OCI-M1 (cell line): ENCODE measurements at regions not wholly inside any gene's neighbourhood (a gene's known extent, or its start where the extent isn't known, plus 50 kb on each side); places are given as distances from the start of the nearest gene placed in this dataset.
A peak's percentile ranks its signal among the peaks of the same experiment; 100 is the strongest.
"Not testable (repeated sequence)": the region's sequence is repeated elsewhere in the genome, so short reads cannot be mapped to it uniquely, and the experiment has no call there.

ENCODE experiments used
- DNase-seq: peaks from one replicate; lab custom pipeline; 2025; lab: John Stamatoyannopoulos, UW

DNA sequence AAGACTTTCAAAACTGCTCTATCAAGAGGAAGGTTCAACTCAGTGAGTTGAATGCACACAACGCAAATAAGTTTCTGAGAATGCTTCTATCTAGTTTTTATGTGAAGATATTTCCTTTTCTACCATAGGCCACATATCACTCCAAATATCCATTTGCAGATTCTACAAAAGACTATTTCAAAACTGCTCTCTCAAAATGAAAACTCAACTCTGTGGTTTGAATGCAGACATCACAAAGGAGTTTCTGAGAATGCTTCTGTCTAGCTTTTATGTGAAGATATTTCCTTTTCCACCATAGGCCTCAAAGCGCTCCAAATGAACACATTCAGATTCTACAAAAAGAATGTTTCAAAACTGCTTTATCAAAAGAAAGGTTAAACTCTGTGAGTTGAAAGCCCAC lies 1093.1 kb upstream of the DEFB115 start:
- DNase-seq: not testable (repeated sequence)

DNA sequence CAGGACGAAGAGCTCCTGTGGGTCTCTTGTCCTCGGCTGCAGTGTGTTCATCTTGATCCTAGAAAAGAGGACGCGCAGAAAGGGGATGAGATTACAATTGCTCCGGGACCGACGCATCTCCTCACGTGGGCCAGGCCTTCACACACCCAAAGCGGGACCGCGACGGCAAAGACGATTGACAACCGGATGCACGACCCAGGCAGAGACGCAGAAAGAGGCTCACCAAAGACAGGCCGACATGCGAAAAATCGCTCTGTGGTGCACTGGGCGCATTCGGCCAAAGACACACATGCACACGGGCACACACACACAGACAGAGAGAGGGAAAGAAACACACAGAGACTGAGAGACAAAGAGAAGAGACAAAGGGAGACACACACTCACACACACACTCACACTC lies 1089.9 kb upstream of the DEFB115 start:
- DNase-seq: no peak

DNA sequence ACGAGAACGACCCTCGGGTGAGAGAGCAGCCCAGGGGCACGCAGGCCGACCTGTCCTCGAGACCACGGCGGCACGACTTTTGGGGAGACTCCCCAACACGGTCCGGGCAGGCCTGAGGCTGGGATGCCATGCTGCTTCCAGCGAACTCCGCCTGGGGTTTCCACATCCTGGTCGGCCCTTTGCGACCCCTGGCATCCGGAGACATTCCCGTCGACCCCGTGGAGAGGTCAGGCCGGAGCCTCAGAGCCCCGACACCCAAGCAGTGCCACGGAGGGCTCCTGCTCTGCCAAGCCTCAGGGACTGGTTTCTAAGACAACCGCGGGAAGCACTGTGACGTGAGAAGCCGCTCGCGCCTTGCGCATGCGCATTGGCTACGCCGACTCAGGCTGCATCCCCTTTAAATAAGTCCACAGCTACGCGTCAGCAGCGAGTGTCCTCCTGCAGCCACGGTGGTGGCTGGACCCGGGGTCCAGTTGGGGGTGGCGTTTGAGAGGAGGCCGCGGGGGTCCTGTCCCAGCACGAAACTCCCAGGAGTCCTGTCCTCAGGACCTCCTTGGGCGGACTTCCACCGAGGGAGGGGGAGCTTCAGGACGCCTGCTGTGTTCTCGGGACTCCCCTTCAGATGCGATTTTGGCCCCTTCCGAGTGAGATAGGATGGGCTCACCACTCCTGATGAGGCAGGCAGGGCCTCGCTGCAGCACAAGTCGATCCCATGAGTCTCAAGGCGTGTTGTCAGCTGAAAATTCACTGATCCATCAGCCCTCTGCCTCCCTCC lies 1089.3 kb upstream of the DEFB115 start:
- no peak for DNase-seq

DNA sequence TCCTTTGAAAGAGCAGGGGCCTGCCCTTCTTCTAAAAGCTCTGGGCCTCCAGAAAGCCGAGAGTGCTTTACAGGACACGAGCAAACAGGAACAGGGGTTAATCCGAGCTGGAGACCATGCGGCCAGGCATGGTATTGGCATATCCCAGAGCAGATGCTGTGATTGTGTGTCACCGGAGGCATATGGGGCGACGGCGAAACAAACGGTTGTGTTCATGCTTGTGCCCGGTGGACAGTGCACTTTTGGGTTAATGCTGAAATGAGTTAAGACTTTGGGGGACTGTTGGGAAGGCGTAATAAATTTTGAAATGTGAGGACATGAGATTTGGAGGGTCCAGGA lies 1088.7 kb upstream of the DEFB115 start:
- DNase-seq: no peak

DNA sequence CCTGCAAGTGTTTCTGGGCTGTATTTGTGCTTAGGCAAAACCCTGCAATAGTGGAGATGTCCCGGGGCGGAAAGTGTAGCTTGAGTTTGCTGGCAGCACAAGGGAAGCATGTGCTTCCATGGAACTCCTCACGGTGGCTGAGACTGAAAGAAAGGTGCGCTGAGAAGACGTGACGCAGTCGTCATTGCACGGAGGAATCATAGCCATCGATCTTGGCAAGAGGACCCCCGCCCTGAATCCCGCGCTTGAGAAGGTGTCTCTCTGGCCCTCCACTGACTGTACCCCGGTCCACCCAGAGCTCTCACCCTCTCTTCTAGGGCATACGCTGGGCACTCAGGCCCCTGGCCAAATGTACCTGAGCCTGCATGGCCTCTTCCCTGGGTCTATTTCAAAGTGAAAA lies 1081.8 kb upstream of the DEFB115 start:
- DNase-seq: no peak

DNA sequence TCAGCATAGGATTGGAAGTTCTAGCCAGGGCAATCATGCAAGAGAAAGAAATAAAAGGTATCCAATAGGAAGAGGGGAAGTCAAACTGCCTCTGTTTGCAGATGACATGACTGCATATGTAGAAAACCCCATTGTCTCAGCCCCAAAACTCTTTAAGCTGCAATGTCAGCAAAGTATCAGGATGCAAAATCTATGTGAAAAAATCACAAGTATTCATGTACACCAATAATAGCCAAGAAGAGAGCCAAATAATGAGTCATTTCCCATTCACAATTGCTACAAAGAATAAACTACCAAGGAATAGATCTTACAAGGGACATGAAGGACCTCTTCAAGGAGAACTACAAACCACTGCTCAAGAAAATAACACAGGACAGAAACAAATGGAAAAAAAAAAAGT lies 1074.3 kb upstream of the DEFB115 start:
- DNase-seq: not testable (repeated sequence)

DNA sequence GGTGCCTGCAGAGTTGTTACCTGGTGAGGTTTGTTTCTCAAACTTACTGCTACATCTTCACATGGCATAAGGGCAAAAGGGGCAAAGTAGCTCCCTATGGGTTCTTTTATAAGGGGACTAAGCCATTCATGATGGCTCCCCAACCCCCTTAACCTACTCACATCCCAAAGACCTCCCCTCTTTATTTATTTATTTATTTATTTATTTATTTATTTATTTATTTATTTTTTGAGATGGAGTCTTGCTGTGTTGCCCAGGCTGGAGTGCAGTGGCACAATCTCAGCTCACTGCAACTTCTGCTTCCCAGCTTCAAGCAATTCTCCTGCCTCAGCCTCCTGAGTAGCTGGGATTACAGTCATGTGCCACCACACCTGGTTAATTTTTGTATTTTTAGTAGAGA lies 1065.7 kb upstream of the DEFB115 start:
- DNase-seq: not testable (repeated sequence)

DNA sequence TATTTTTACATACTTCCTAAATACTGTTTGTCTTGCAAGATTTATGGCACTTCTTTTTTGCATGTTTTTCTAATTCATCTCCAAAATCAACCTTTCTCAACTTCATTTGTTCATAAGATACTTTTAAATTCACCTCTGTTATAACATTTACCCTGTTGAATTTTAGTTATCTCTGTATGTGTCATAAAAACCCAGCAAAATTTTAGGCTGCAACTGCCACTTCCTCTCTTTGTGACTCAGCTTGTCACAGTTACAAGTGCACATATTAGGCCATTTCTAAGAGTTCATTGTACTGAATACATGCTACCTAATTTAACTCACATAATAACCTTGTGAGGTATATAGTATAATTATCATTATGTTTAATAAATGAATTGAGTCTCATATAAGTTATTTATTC lies 1023.0 kb upstream of the DEFB115 start:
- DNase-seq: peak; percentile 72

DNA sequence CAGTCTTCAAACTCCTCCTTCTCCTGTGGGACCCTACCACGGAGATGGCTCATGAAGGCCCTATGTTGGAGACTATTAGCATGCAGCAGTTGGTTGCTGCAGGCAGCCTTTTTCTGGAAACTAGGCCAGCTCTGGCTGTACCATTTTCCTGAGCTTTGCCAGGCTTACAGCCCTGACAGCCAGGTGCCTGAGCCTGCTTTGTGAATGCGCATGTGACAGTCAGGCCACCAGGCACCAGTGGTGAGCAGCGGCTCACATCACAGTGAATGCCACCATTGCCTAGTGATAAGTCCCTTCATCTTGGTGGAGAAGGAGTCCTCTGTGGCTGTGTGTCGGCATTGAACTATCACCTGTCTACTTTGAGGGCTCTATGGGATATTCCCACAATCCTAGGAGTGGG lies 982.4 kb upstream of the DEFB115 start:
- DNase-seq: not testable (repeated sequence)

DNA sequence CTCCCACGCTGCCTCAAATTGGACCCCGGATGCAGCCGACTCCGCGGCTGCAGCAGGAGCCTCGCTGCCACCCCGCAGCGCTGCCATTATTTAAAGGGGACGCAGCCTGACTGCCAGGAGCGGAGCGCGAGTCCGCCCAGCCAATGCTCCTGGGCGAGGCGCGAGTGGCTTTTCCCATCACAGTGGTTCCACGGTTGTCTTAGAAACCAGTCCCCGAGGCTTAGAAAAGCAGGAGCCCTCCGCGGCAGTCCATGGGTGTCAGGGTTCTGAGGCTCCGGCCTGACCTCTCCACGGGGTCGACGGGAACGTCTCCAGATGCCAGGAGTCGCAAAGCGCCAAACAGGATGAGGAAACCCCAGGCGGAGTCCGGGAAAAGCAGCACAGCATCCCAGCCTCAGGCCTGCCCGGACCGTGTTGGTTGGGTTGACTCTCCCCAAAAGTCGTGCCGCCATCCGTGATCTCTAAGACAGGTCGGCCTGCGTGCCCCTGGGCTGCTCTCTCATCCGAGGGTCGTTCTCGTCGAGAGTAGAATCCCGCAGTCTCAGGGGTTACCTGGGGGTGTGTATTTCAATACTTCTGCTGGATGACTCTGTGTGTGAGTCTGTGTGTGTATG lies 975.8 kb upstream of the DEFB115 start:
- no peak for DNase-seq

DNA sequence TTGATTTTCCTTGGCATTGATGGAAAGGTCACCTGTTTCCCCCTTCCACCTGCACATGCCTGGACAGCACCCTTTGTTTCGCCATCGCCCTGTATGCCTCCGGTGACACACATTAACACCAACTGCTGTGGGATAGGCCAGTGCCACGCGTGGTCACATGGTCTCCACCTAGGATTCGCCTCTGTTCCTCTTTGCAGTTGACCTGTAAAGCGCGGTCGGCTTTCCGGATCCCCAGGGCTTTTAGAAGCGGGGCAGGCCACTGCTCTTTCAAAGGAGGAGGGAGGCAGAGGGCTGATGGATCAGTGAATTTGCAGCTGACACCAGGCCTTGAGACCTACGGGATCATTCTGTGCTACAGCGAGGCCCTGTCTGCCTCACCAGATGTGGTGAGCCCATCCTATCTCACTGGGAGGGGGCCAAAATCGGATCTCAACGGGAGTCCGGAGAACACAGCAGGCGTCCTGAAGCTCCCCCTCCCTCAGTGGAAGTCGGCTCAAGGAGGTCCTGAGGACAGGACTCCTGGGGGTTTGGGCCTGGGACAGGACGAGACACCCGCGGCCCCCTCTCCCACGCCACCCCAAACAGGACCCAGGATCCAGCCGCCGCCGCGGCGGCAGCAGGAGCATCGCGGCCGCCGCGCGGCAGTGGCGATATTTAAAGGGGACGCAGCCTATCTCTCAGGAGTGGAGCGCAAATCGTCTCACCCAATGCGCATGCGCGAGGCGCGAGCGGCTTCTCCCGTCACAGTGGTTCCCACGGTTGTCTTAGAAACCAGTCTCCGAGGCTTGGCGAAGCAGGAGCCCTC lies 973.8 kb upstream of the DEFB115 start:
- DNase-seq: not testable (repeated sequence)

DNA sequence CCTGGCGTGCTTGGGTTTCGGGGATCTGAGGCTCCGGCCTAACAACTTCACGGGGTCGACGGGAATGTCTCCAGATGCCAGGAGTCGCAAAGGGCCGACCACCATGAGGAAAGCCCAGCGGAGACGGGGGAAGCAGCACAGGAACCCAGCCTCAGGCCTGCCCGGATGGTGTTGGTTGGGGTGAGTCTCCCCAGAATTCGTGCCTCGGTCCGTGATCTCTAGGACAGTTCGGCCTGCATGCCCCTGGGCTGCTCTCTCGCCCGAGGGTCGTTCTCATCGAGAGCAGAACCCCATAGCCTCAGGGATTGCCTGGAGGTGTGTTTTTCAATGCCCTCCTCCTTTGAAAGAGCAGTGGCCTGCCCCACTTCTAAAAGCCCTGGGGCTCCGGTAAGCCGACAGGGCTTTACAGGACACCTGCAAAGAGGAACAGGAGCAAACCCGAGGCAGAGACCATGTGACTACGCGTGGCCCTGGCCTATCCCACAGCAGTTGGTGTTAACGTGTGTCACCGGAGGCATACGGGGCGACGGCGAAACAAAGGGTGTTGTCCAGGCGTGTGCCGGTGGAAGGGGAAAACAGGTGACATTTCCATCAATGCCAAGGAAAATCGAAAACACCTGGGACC lies 973.1 kb upstream of the DEFB115 start:
- DNase-seq: no peak

DNA sequence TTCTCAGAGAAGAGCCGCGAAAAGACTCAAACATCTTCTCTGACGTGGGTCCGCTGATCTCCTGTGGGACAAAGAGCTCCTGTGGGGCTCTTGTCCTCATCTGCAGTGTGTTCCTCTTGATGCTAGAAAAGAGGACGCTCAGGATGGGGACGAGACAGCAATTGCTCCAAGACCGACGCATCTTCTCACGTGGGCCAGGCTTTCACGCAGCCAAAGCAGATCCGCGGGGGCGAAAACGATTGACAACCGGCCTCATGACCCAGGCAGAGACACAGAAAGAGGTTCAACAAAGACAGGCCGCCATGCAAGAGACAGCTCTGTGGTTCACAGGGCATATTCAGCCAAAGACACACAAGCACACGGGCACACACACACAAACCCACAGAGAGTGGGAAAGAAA lies 971.8 kb upstream of the DEFB115 start:
- DNase-seq: no peak

DNA sequence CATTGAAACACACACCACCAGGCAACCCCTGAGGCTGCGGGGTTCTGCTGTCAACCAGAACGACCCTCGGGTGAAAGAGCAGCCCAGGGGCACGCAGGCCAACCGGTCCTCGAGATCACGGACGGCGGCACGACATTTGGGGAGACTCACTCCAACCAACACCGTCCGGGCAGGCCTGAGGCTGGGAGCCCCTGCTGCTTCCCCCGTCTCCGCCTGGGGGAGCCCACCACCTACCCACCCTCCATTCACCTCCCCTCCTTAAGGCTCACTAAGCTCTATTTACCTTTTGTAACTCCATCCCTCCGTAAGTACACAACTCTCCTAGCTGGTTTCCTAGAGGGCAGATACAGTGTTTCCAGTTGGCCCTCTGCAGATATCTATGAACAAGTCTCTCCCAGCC lies 971.3 kb upstream of the DEFB115 start:
- peak; percentile 4 for DNase-seq

DNA sequence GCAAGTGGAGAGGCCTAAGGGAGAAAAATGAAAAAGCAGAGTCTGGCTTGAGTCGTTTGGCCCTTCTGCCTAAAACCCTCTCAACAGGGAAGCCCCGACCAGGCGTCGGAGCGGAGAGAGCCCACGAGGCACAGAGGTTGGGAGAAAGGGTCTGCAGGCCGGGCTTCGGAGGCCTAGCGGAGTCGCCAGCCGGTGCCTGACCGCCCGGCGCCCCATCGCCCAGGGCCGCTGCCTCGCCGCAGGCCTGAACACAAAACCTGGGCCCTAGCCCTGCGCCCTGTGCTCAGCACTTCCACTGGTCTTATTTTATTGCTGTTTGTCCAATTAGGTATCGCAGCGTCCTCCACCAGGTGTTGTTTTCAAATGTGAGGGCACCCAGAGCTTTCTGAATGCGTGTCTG lies 970.0 kb upstream of the DEFB115 start:
- DNase-seq: not testable (repeated sequence)

DNA sequence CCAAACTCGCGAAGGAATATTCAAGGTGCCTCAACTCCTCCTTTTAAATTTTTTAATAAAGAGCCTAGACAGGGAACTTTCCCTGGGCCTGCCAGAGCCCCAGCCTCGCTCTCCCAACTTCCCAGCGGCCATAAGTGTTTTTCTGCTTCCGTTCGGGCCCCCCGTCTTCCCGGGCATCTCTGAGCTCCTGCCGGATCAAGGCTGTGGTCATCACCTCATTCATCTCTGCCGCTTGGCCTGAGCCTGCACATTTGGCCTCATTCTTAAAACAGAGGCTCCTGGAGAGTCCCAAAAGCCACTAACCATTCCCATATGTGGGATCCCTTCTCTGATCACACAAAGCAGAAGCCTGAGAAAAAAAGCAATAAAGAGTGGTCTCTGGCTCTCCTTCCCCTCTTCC lies 969.1 kb upstream of the DEFB115 start:
- no peak for DNase-seq

DNA sequence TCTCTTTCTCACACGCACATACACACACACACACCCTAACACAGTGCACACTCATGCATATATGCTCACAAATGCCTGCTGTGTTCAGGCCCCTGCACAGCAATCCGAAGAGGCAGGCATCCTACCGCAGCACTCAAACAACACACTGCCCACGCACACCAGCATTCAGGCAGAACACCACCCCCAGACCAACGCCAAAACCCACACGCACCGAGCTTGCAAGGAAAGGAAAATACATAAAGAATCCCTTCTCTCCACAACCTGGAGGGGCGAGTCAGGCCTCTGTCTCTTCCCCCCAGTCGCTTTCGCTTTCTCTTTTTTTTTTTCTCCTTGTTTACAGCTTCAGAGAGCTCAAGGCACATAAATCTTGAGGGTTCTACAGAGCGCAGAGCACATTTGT lies 968.4 kb upstream of the DEFB115 start:
- DNase-seq: peak; percentile 3

DNA sequence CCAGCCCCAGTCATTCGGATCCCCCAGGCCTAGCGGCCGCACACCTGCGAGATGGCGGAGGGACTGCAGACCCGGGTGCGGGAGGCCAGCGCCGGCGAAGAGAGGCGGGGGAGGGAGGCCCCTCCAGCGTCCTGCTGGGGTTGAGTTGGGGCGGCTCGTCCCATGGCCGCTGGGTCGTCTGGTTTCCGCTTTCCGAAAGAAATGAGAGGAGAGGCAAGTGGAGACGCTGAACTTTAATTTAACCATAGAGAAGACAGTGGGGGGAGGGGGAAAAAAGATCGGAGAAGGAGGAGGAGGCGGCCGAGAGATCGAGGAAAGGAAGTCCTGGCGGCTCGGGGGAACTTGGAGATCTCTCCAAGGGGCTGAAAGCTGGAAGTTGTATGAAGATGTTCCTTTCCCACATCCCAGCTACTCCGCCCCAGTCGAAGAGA lies 967.7 kb upstream of the DEFB115 start:
- DNase-seq: not testable (repeated sequence)

DNA sequence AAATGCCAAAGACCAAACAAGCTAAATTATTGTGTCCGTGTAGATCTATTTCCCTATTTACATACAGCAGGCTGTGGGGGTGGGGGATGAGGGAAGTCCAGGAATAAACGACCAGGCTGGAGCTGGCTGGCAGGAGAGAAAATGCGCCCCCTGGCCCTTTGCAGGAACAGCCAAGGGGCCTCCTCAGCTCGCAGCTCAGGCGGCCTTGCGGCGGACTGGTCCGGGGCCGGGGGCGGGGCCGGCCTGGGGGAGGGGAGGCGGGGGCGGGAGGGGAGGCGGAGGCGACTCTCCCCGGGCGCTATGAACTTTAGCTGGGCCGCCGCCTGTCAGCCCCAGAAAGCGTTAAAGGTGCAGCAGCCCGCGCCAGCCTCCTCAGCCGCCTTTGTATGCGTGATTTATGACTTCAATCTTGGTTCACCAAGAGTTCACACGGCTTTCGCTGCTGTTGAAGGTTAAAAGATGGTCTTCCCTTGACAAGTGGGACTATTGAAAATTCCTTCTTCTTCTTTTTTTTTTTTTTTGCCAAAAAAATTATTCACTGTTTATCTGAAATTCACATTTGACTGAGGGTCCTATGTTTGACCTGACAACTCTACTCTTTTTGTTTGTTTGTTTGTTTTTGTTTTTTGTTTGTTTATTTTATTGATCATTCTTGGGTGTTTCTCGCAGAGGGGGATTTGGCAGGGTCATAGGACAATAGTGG lies 967.0 kb upstream of the DEFB115 start:
- DNase-seq: peak; percentile 82

DNA sequence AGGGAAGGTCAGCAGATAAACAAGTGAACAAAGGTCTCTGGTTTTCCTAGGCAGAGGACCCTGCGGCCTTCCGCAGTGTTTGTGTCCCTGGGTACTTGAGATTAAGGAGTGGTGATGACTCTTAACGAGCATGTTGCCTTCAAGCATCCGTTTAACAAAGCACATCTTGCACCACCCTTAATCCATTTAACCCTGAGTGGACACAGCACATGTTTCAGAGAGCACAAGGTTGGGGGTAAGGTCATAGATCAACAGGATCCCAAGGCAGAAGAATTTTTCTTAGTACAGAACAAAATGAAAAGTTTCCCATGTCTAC lies 966.4 kb upstream of the DEFB115 start:
- not testable (repeated sequence) for DNase-seq

DNA sequence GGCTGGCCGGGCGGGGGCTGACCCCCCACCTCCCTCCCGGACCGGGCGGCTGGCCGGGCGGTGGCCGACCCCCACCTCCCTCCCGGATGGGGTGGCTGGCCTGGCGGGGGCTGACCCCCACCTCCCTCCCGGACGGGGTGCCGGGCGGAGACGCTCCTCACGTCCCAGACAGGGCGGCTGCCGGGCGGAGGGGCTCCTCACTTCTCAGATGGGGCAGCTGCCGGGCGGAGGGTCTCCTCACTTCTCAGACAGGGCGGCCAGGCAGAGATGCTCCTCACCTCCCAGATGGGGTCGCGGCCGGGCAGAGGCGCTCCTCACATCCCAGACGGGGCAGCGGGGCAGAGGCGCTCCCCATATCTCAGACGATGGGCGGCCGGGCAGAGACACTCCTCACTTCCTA lies 965.8 kb upstream of the DEFB115 start:
- not testable (repeated sequence) for DNase-seq

DNA sequence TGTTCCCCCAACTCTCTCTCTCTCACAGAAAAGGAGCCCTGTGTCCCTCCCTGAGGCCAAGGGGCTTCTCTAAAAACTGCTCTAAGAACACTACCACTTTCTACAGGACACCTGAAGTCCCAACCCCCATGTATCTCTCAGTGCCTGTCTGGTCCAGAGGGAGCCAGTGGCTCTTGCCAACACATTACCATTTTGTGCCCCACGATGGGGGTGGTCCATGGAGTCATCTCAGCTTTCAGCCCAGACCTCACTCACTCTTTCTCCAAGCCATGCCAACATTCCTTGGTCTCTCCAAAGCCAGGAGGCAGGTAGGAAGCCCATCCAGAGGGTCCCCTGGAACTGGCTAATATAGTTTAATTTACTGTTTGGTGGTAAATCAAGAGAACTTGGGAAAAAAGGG lies 962.1 kb upstream of the DEFB115 start:
- not testable (repeated sequence) for DNase-seq
